Mucosa of descending colon (tissue), 3 donors: ENCODE measurements at regions not wholly inside any gene's neighbourhood (a gene's known extent, or its start where the extent isn't known, plus 50 kb on each side); places are given as distances from the start of the nearest gene placed in this dataset.

ENCODE experiments used
- ATAC-seq: fragments of 200-7000 bp; cut with Tn5 transposase; one replicate; pipeline ENCODE4 v1.9.1; 2020; ENCODE audit warnings: mild to moderate bottlenecking, moderate library complexity
- DNase-seq, 3 donors: peaks; one replicate each; pipeline ENCODE4 v3.0.0-alpha.2; 2020
- H3K36me3 ChIP-seq: fragments of 200-600 bp; one replicate; pipeline ENCODE4 v1.8.0; 2021; ENCODE audit warnings: low read depth, mild to moderate bottlenecking
- H3K4me1 ChIP-seq: fragments of 200-600 bp; one replicate; pipeline ENCODE4 v1.8.0; 2021; ENCODE audit warnings: low read depth, mild to moderate bottlenecking
- H3K4me3 ChIP-seq: fragments of 200-600 bp; one replicate; pipeline ENCODE4 v1.8.0; 2021; ENCODE audit warnings: mild to moderate bottlenecking
- H3K9me3 ChIP-seq: fragments of 200-600 bp; one replicate; pipeline ENCODE4 v1.8.0; 2021; ENCODE audit warnings: mild to moderate bottlenecking
- intact Hi-C, 2 donors: fragments of 100-400 bp; cut with DNase I in 1 of 2; cut with micrococcal nuclease in 1 of 2; formaldehyde crosslinking; loops; one replicate each; pipeline versions ENCODE4 v1.11.0 to v1.11.1; 2022; cut with DNase I, micrococcal nuclease
- TF ChIP-seq, protein P1 (sequence below): fragments of 200-600 bp; IDR thresholded peaks from one replicate; pipeline ENCODE4 v1.8.0; 2022; ENCODE audit warnings: antibody characterized with exemption, mild to moderate bottlenecking
- donor health status: DM: no; HTN: no; CAD: no; lungs with moderate emphysema.
- donor health status: DM: no; HTN: no; CAD: no.
- donor health status: DM: no; HTN: yes; CAD: no.

DNA sequence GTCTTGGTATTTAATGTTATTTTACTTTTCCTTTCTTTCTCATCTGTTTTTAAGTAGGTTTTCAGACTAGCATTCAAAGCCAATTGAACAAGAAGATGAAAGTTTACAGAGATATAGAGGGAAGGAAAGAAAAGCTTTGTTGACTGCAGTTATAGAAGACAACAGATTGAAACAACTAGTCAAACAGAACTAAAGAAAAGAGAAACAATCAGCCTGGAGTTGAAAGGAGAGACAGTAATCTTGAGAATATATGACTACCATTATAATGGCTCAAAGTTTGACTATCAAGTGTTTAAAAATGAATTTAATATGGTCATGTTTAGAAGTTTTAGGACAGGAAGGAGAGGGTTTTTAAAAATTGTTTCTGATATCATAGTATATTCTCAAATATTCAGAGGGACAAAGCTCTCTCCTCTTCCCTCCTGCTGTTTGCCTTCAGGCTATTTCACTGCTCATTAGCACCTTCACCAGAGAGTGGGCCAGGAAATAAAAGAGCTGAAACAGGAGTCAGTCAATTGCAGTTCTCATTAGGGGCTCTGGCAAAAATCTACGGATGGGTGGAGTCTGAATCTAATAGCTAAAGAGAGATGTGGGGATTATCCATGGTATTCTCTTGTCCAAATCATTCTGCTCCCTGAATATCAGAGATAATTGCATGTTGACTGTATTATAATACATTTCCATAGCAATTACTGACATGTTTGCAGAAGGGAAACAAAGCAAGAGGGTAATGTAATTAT is 577.8 kb downstream of the BRINP3 start:
- TF ChIP-seq, protein P1, sequence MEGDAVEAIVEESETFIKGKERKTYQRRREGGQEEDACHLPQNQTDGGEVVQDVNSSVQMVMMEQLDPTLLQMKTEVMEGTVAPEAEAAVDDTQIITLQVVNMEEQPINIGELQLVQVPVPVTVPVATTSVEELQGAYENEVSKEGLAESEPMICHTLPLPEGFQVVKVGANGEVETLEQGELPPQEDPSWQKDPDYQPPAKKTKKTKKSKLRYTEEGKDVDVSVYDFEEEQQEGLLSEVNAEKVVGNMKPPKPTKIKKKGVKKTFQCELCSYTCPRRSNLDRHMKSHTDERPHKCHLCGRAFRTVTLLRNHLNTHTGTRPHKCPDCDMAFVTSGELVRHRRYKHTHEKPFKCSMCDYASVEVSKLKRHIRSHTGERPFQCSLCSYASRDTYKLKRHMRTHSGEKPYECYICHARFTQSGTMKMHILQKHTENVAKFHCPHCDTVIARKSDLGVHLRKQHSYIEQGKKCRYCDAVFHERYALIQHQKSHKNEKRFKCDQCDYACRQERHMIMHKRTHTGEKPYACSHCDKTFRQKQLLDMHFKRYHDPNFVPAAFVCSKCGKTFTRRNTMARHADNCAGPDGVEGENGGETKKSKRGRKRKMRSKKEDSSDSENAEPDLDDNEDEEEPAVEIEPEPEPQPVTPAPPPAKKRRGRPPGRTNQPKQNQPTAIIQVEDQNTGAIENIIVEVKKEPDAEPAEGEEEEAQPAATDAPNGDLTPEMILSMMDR = no peak
- H3K9me3 ChIP-seq = no peaks in the 10 kb centered on the region
- no peak for ATAC-seq
- intact Hi-C loops = no loop called here
- no peak overlapping the region for H3K4me3 ChIP-seq
- H3K4me1 ChIP-seq = no peaks in the 10 kb centered on the region
- no peaks in the 10 kb centered on the region for H3K36me3 ChIP-seq
- DNase-seq = no peak

- no peaks in the 10 kb centered on the region for H3K4me1 ChIP-seq
- H3K9me3 ChIP-seq = no peaks in the 10 kb centered on the region
- TF ChIP-seq, protein P1 = no peak
- DNase-seq (no peak), ATAC-seq (no peak)
- no peak overlapping the region for H3K4me3 ChIP-seq
- intact Hi-C loops = no loop called here
- H3K36me3 ChIP-seq = no peaks in the 10 kb centered on the region
These were observed 573.2 kb downstream of the BRINP3 start for GRCh38 chr1:189904509-189904908.

DNA sequence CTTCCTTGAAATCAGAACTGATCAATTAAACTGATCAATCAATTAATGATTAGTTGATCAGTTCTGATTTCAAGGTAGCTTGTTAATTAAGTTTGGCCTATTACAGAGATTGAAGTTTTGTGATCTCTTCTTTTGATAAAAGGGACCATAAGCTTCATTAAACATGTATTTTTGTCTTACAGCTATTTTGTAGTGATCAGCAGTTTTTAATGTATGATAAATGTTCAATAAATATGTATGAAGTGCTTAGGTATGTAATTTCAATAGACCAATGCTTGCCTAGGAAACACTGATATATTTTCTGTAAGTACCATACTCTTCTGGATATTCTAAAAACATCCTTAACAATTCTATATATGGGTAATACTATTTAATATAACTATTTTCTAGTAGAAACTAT is 569.6 kb downstream of the BRINP3 start:
- intact Hi-C loops = no loop called here
- H3K9me3 ChIP-seq = no peaks in the 10 kb centered on the region
- DNase-seq (no peak), ATAC-seq (no peak)
- TF ChIP-seq, protein P1 = no peak
- no peak overlapping the region for H3K4me3 ChIP-seq
- no peaks in the 10 kb centered on the region for H3K4me1 ChIP-seq
- no peaks in the 10 kb centered on the region for H3K36me3 ChIP-seq

- Histone ChIP-seq H3K4me1 (no peaks in the 10 kb centered on the region), H3K4me3 (no peak overlapping the region), H3K9me3 (peaks cover 11% of the 10 kb centered on the region), H3K36me3 (no peaks in the 10 kb centered on the region)
- TF ChIP-seq, protein P1 = no peak
- intact Hi-C loops = no loop called here
- DNase-seq (no peak), ATAC-seq (no peak)
These were observed 556.1 kb downstream of the BRINP3 start for GRCh38 chr1:189921613-189922012.

DNA sequence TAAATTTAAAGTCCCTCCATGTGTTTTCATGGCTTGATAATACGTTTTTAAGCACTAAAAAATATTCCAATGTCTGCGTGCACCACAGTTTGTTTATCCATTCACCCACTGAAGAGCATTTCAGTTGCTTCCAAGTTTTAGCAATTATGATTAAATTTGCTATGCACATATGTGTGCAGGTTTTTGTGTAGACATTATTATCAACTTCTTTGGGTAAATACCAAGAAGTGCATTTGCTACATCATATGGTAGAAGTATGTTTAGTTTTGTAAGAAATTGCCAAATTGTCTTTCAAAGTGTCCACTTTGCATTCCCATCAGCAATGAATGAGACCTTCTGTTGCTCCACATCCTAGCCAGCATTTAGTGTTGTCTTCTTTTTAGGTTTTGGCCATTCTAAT is 550.0 kb downstream of the BRINP3 start:
- no peaks in the 10 kb centered on the region for H3K36me3 ChIP-seq
- no peak overlapping the region for H3K4me3 ChIP-seq
- DNase-seq = no peak
- intact Hi-C loops = no loop called here
- ATAC-seq = no peak
- no peaks in the 10 kb centered on the region for H3K4me1 ChIP-seq
- TF ChIP-seq, protein P1 = no peak
- peaks cover 9% of the 10 kb centered on the region for H3K9me3 ChIP-seq
